SK-N-MC (cell line): ENCODE measurements at regions not wholly inside any gene's neighbourhood (a gene's known extent, or its start where the extent isn't known, plus 50 kb on each side); places are given as distances from the start of the nearest gene placed in this dataset.

Experiments
- EZH2 ChIP-seq: fragments of 200-600 bp; sonication (generic); IDR thresholded peaks from one replicate; pipeline ENCODE4 v1.6.1; 2017; ENCODE audit warnings: antibody characterized with exemption
- POLR2AphosphoS5 ChIP-seq: IDR thresholded peaks from 2 replicates; pipeline ENCODE4 v1.6.1; 2012; ENCODE audit warnings: mild to moderate bottlenecking, low read depth, low read length, borderline replicate concordance

DNA sequence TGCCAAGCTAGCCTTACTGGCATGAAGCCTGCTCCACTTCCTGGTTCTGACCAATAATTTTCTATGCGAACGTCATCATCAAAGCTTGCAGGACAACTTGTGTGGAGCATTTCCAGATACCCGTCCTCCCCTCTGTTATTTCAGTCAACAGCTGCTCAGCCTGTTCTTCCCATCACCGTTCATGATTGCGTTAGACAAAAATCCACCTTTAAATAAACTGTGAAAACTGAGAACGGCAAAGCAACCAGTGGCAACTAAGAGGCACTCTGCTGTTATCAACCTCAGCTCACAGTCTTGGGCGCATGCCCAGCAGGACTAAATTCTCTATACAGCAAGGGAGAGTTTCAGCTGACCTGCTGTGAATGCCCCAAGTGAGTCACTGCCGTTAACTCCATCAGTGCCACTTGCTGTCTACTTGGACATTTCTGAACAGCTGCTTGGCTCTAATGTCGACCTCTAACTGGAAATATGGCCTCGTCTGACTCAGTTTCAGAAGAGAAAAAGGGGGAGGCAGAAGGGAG is 207.4 kb upstream of the RUNX1 start:
- no peak for TF ChIP-seq POLR2AphosphoS5
- no peak for TF ChIP-seq EZH2
